ENCODE measurements at regions not wholly inside any gene's neighbourhood (a gene's known extent, or its start where the extent isn't known, plus 50 kb on each side); places are given as distances from the start of the nearest gene placed in this dataset.

- Histone ChIP-seq H3K79me2 (ENCODE audit: insufficient read depth, low read length) (no peaks in the 10 kb centered on the region), H4K20me1 (ENCODE audit: insufficient read depth, low read length) (no peaks in the 10 kb centered on the region), H2AFZ (ENCODE audit: low read length) (no peak overlapping the region), H3K36me3 (ENCODE audit: insufficient read depth, low read length) (no peaks in the 10 kb centered on the region), H3K27me3 (ENCODE audit: insufficient read depth, low read length) (no peaks in the 10 kb centered on the region), H3K4me1 (ENCODE audit: insufficient read depth, low read length) (peaks cover 14% of the 10 kb centered on the region), H3K4me3 (ENCODE audit: insufficient read depth, low read length) (no peak overlapping the region), H3K9me3 (ENCODE audit: low read depth, low read length) (no peaks in the 10 kb centered on the region), H3K27ac (ENCODE audit: low read depth, low read length) (no peak overlapping the region), H3K4me2 (ENCODE audit: insufficient read depth, low read length) (no peak overlapping the region)
- no peak for TF ChIP-seq CTCF (IDR thresholded peaks at IDR 0.05; ENCODE audit: extremely low read depth, low read depth, low read length)
- DNase-seq (ENCODE audit: insufficient read length, low spot score, missing footprints) = no peak
These were observed 151.6 kb downstream of the PALM2AKAP2 start for GRCh38 chr9:109931623-109932022.

- Histone ChIP-seq H3K27me3 (ENCODE audit: insufficient read depth, low read length) (no peaks in the 10 kb centered on the region), H3K36me3 (ENCODE audit: insufficient read depth, low read length) (no peaks in the 10 kb centered on the region), H4K20me1 (ENCODE audit: insufficient read depth, low read length) (no peaks in the 10 kb centered on the region), H3K4me2 (ENCODE audit: insufficient read depth, low read length) (peak overlapping the region; percentile 11), H2AFZ (ENCODE audit: low read length) (no peak overlapping the region), H3K4me1 (ENCODE audit: insufficient read depth, low read length) (peaks cover 14% of the 10 kb centered on the region), H3K79me2 (ENCODE audit: insufficient read depth, low read length) (no peaks in the 10 kb centered on the region), H3K4me3 (ENCODE audit: insufficient read depth, low read length) (no peak overlapping the region), H3K9me3 (ENCODE audit: low read depth, low read length) (no peaks in the 10 kb centered on the region), H3K27ac (ENCODE audit: low read depth, low read length) (peak overlapping the region; percentile 52)
- no peak for TF ChIP-seq CTCF (IDR thresholded peaks at IDR 0.05; ENCODE audit: extremely low read depth, low read depth, low read length)
- DNase-seq (ENCODE audit: insufficient read length, low spot score, missing footprints) = no peak
These were observed 154.3 kb downstream of the PALM2AKAP2 start for GRCh38 chr9:109934136-109934856.

DNA sequence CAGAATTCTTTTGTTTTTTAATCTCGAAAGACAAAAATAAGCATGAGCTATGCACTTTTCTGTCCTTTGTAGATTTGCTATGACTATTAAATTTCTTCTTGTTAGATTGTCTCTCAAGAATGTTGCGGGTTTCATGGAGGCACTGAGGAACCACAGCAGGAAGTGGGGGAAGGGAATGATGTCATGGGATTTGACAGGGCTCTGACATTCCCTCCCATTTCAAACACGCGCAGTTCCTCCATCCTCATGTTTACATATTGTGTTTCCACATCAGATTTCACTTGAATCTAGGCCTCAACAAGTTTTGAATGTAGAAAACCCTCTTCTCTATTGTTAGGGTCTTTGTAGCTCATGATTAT, 154.8 kb downstream of the PALM2AKAP2 start:
- DNase-seq (ENCODE audit: insufficient read length, low spot score, missing footprints) = peak; percentile 81
- no peak for TF ChIP-seq CTCF (IDR thresholded peaks at IDR 0.05; ENCODE audit: extremely low read depth, low read depth, low read length)

GRCh38 chr9:109935406-109936087, 155.5 kb downstream of the PALM2AKAP2 start:
- H2AFZ ChIP-seq (ENCODE audit: low read length) = no peak overlapping the region

More for the DNA sequence above, 154.8 kb downstream of the PALM2AKAP2 start:
- Histone ChIP-seq H3K36me3 (ENCODE audit: insufficient read depth, low read length) (no peaks in the 10 kb centered on the region), H3K4me1 (ENCODE audit: insufficient read depth, low read length) (peaks cover 14% of the 10 kb centered on the region), H3K27me3 (ENCODE audit: insufficient read depth, low read length) (no peaks in the 10 kb centered on the region), H4K20me1 (ENCODE audit: insufficient read depth, low read length) (no peaks in the 10 kb centered on the region), H3K4me2 (ENCODE audit: insufficient read depth, low read length) (peak overlapping the region; percentile 11), H3K27ac (ENCODE audit: low read depth, low read length) (peak overlapping the region; percentile 52), H3K79me2 (ENCODE audit: insufficient read depth, low read length) (no peaks in the 10 kb centered on the region), H3K9me3 (ENCODE audit: low read depth, low read length) (no peaks in the 10 kb centered on the region), H3K4me3 (ENCODE audit: insufficient read depth, low read length) (no peak overlapping the region), H2AFZ (ENCODE audit: low read length) (no peak overlapping the region)

More at GRCh38 chr9:109935406-109936087, 155.5 kb downstream of the PALM2AKAP2 start:
- TF ChIP-seq CTCF (IDR thresholded peaks at IDR 0.05; ENCODE audit: extremely low read depth, low read depth, low read length) = no peak
- H3K36me3 ChIP-seq (ENCODE audit: insufficient read depth, low read length) = no peaks in the 10 kb centered on the region
- peak overlapping the region; percentile 52 for H3K27ac ChIP-seq (ENCODE audit: low read depth, low read length)
- peaks cover 14% of the 10 kb centered on the region for H3K4me1 ChIP-seq (ENCODE audit: insufficient read depth, low read length)
- H3K4me3 ChIP-seq (ENCODE audit: insufficient read depth, low read length) = no peak overlapping the region
- H4K20me1 ChIP-seq (ENCODE audit: insufficient read depth, low read length) = no peaks in the 10 kb centered on the region
- H3K27me3 ChIP-seq (ENCODE audit: insufficient read depth, low read length) = no peaks in the 10 kb centered on the region
- no peaks in the 10 kb centered on the region for H3K9me3 ChIP-seq (ENCODE audit: low read depth, low read length)
- H3K4me2 ChIP-seq (ENCODE audit: insufficient read depth, low read length) = no peak overlapping the region
- no peaks in the 10 kb centered on the region for H3K79me2 ChIP-seq (ENCODE audit: insufficient read depth, low read length)
- no peak for DNase-seq (ENCODE audit: insufficient read length, low spot score, missing footprints)
